RWPE1 (cell line): ENCODE measurements at regions not wholly inside any gene's neighbourhood (a gene's known extent, or its start where the extent isn't known, plus 50 kb on each side); places are given as distances from the start of the nearest gene placed in this dataset.
"Not testable (repeated sequence)": the region's sequence is repeated elsewhere in the genome, so short reads cannot be mapped to it uniquely, and the experiment has no call there.

Source experiments
- CTCF ChIA-PET: fragments of 350-600 bp; sonication (Branson Sonifier 250); formaldehyde crosslinking; extraction: SDS; loops from one replicate; lab custom pipeline; 2021; lab: Yijun Ruan, JAX
- POLR2A ChIA-PET: fragments of 400-600 bp; formaldehyde crosslinking; extraction: SDS; loops from one replicate; lab custom pipeline; 2020; ENCODE audit warnings: antibody characterized with exemption; ENCODE audit not compliant: low non-redundant PET; lab: Yijun Ruan, JAX
- DNase-seq: peaks from one replicate; pipeline ENCODE4 v3.0.0; 2012; ENCODE audit warnings: low spot score
- H3K27ac ChIP-seq: fragments of 450-650 bp; 2 replicates; pipeline ENCODE4 v1.5.1; 2017
- TF ChIP-seq, protein P1 (sequence below): fragments of 450-650 bp; conservative IDR thresholded peaks from 2 replicates; pipeline ENCODE4 v1.5.1; 2017; ENCODE audit warnings: low read depth, mild to moderate bottlenecking

GRCh38 chr3:144840866-144841265, 869.2 kb downstream of the DIPK2A start:
- TF ChIP-seq, protein P1, sequence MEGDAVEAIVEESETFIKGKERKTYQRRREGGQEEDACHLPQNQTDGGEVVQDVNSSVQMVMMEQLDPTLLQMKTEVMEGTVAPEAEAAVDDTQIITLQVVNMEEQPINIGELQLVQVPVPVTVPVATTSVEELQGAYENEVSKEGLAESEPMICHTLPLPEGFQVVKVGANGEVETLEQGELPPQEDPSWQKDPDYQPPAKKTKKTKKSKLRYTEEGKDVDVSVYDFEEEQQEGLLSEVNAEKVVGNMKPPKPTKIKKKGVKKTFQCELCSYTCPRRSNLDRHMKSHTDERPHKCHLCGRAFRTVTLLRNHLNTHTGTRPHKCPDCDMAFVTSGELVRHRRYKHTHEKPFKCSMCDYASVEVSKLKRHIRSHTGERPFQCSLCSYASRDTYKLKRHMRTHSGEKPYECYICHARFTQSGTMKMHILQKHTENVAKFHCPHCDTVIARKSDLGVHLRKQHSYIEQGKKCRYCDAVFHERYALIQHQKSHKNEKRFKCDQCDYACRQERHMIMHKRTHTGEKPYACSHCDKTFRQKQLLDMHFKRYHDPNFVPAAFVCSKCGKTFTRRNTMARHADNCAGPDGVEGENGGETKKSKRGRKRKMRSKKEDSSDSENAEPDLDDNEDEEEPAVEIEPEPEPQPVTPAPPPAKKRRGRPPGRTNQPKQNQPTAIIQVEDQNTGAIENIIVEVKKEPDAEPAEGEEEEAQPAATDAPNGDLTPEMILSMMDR, result no peak
- no peak overlapping the region for H3K27ac ChIP-seq
- no peak for DNase-seq
- ChIA-PET CTCF (no interaction called here), POLR2A (no interaction called here)

DNA sequence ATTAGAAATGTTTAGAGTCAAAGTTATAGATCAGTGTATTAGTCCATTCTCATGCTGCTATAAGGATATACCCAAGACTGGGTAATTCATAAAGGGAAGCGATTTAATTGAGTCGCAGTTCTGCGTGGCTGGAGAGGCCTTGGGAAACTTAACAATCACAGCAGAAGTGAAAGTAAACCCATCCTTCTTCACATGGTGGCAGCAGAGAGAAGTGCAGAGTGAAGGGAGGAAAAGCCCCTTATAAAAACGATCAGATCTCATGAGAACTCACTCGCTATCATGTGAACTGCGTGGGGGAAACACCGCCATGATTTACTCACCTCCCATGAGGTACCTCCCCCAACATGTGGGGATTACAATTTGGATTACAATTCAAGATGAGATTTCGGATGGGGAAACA, 871.5 kb downstream of the DIPK2A start:
- no peak overlapping the region for H3K27ac ChIP-seq
- TF ChIP-seq, protein P1, result no peak
- no peak for DNase-seq
- CTCF ChIA-PET, result no interaction called here
- POLR2A ChIA-PET, result no interaction called here

GRCh38 chr3:144852999-144853398, 881.4 kb downstream of the DIPK2A start:
- H3K27ac ChIP-seq, result no peak overlapping the region
- DNase-seq, result no peak
- POLR2A ChIA-PET, result no interaction called here
- TF ChIP-seq, protein P1, result no peak
- CTCF ChIA-PET, result no interaction called here

DNA sequence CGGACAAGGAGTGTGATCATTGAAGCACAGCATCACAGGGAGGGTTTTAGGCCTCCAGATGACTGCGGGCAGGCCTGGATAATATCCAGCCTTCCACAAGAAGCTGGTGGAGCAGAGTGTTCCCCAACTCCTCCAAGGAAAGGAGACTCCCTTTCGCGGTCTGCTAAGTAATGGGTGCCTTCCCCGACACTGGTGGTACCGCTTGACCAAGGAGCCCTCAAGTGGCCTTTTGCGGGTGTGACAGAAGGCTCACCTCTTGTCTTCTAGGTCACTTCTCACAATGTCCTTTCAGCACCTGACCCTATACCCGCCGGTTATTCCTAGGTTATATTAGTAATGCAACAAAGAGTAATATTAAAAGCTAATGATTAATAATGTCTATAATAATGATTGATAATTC, 882.4 kb downstream of the DIPK2A start:
- H3K27ac ChIP-seq, DNase-seq, POLR2A ChIA-PET: not testable (repeated sequence)
- CTCF ChIA-PET, result interaction anchor here (0.7 kb wide), 1 partner anchor 85 kb away, joined by 4 read pairs; no protein-coding TSS in a partner anchor

- POLR2A ChIA-PET, result no interaction called here
- no peak overlapping the region for H3K27ac ChIP-seq
- DNase-seq, result no peak
- CTCF ChIA-PET, result no interaction called here
- TF ChIP-seq, protein P1, result no peak
Observed at GRCh38 chr3:144859161-144859560, 887.5 kb downstream of the DIPK2A start.

- peak; percentile 36 for DNase-seq
- ChIA-PET CTCF (interaction anchor here (0.7 kb wide), 1 partner anchor 51 kb away, joined by 4 read pairs; no protein-coding TSS in a partner anchor), POLR2A (no interaction called here)
- TF ChIP-seq, protein P1, result no peak
- H3K27ac ChIP-seq, result no peak overlapping the region
Observed at GRCh38 chr3:144864646-144865045, 893.0 kb downstream of the DIPK2A start.

GRCh38 chr3:144865948-144866347, 894.3 kb downstream of the DIPK2A start:
- ChIA-PET CTCF (no interaction called here), POLR2A (no interaction called here)

More at GRCh38 chr3:144865948-144866347, 894.3 kb downstream of the DIPK2A start:
- no peak overlapping the region for H3K27ac ChIP-seq
- DNase-seq, result no peak
- TF ChIP-seq, protein P1, result no peak
